ENCODE measurements at regions not wholly inside any gene's neighbourhood (a gene's known extent, or its start where the extent isn't known, plus 50 kb on each side); places are given as distances from the start of the nearest gene placed in this dataset.

- Histone ChIP-seq H3K4me3 (ENCODE audit: low read depth, low read length) (no peak overlapping the region), H3K36me3 (ENCODE audit: control insufficient read depth, insufficient read depth, low read length) (no peaks in the 10 kb centered on the region), H3K27me3 (ENCODE audit: control insufficient read depth, insufficient read depth, low read length) (no peaks in the 10 kb centered on the region)
- ChIA-PET POLR2A (no interaction called here), CTCF (no interaction called here)
- TF ChIP-seq, protein P1, sequence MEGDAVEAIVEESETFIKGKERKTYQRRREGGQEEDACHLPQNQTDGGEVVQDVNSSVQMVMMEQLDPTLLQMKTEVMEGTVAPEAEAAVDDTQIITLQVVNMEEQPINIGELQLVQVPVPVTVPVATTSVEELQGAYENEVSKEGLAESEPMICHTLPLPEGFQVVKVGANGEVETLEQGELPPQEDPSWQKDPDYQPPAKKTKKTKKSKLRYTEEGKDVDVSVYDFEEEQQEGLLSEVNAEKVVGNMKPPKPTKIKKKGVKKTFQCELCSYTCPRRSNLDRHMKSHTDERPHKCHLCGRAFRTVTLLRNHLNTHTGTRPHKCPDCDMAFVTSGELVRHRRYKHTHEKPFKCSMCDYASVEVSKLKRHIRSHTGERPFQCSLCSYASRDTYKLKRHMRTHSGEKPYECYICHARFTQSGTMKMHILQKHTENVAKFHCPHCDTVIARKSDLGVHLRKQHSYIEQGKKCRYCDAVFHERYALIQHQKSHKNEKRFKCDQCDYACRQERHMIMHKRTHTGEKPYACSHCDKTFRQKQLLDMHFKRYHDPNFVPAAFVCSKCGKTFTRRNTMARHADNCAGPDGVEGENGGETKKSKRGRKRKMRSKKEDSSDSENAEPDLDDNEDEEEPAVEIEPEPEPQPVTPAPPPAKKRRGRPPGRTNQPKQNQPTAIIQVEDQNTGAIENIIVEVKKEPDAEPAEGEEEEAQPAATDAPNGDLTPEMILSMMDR (IDR thresholded peaks at IDR 0.05; ENCODE audit: insufficient read depth, low read depth, low read length): no peak
- no peak for DNase-seq (ENCODE audit: low read depth)
These were observed 270.1 kb downstream of the PDCD6IP start for GRCh38 chr3:34068505-34068904.

GRCh38 chr3:34070831-34071585 lies 272.6 kb downstream of the PDCD6IP start:
- no peak for DNase-seq (ENCODE audit: low read depth)
- CTCF ChIA-PET: no interaction called here
- TF ChIP-seq, protein P1 (IDR thresholded peaks at IDR 0.05; ENCODE audit: insufficient read depth, low read depth, low read length): no peak
- Histone ChIP-seq H3K27me3 (ENCODE audit: control insufficient read depth, insufficient read depth, low read length) (no peaks in the 10 kb centered on the region), H3K4me3 (ENCODE audit: low read depth, low read length) (no peak overlapping the region), H3K36me3 (ENCODE audit: control insufficient read depth, insufficient read depth, low read length) (no peaks in the 10 kb centered on the region)
- POLR2A ChIA-PET: no interaction called here

GRCh38 chr3:34072297-34072696 lies 273.9 kb downstream of the PDCD6IP start:
- ChIA-PET POLR2A (no interaction called here), CTCF (no interaction called here)
- TF ChIP-seq, protein P1 (IDR thresholded peaks at IDR 0.05; ENCODE audit: insufficient read depth, low read depth, low read length): no peak
- H3K36me3 ChIP-seq (ENCODE audit: control insufficient read depth, insufficient read depth, low read length): no peaks in the 10 kb centered on the region
- H3K4me3 ChIP-seq (ENCODE audit: low read depth, low read length): no peak overlapping the region
- no peak for DNase-seq (ENCODE audit: low read depth)
- H3K27me3 ChIP-seq (ENCODE audit: control insufficient read depth, insufficient read depth, low read length): no peaks in the 10 kb centered on the region

DNA sequence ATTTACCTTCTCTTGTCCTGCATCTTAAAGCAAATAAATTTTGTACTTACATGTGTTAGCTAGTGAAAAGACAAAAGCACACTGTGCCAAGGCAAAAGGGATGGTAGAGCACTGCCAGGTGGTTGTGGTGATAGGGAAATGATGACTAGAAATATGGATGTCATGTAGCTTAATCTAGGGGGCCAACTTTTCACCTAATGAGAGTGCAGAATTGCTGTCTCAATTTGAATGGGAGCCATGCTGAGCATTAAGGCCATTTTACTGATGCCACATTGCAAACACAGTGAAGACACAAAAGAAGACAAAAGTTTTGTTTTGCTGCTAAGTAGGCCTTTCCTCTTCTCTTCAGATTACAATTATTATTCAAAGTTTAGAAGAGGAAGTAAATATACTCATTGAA lies 274.7 kb downstream of the PDCD6IP start:
- Histone ChIP-seq H3K4me3 (ENCODE audit: low read depth, low read length) (no peak overlapping the region), H3K36me3 (ENCODE audit: control insufficient read depth, insufficient read depth, low read length) (no peaks in the 10 kb centered on the region), H3K27me3 (ENCODE audit: control insufficient read depth, insufficient read depth, low read length) (no peaks in the 10 kb centered on the region)
- TF ChIP-seq, protein P1 (IDR thresholded peaks at IDR 0.05; ENCODE audit: insufficient read depth, low read depth, low read length): no peak
- ChIA-PET CTCF (no interaction called here), POLR2A (no interaction called here)
- DNase-seq (ENCODE audit: low read depth): no peak

- TF ChIP-seq, protein P1 (IDR thresholded peaks at IDR 0.05; ENCODE audit: insufficient read depth, low read depth, low read length): no peak
- ChIA-PET CTCF (no interaction called here), POLR2A (no interaction called here)
- Histone ChIP-seq H3K27me3 (ENCODE audit: control insufficient read depth, insufficient read depth, low read length) (no peaks in the 10 kb centered on the region), H3K4me3 (ENCODE audit: low read depth, low read length) (no peak overlapping the region), H3K36me3 (ENCODE audit: control insufficient read depth, insufficient read depth, low read length) (no peaks in the 10 kb centered on the region)
- DNase-seq (ENCODE audit: low read depth): no peak
These were observed 275.5 kb downstream of the PDCD6IP start for GRCh38 chr3:34073961-34074360.

Data from BJ (cell line).